ENCODE measurements at regions not wholly inside any gene's neighbourhood (a gene's known extent, or its start where the extent isn't known, plus 50 kb on each side); places are given as distances from the start of the nearest gene placed in this dataset.

- Histone ChIP-seq H4K20me1 (replicated peaks in 1 of 2; ENCODE audit: control insufficient read depth in 1 of 2, insufficient read depth in 2 of 2, low read length in 2 of 2) (no peaks in the 10 kb centered on the region), H3K18ac (ENCODE audit: extremely low read depth, low read length) (no peak overlapping the region), H2BK12ac (ENCODE audit: low read depth, low read length) (no peak overlapping the region), H4K5ac (ENCODE audit: insufficient read length, low read depth, low read length) (no peak overlapping the region), H2AK5ac (ENCODE audit: low read depth, low read length) (no peak overlapping the region), H3K4me2 (ENCODE audit: insufficient read depth in 1 of 2, low read depth in 2 of 2, low read length in 2 of 2) (no peak overlapping the region), H3K27me3 (replicated peaks in 1 of 4; ENCODE audit: control insufficient read depth in 3 of 4, extremely low read depth in 1 of 4, insufficient read depth in 3 of 4, low read length in 3 of 4) (no peaks in the 10 kb centered on the region), H3K27ac (ENCODE audit: low read depth, low read length) (no peak overlapping the region), H3K9me3 (ENCODE audit: insufficient read depth in 2 of 2, low read depth in 1 of 2, low read length in 1 of 2) (0 out of 4 replicates have a peak, but pooled peaks cover 0 to 2% of the 10 kb centered on the region in 2 experiments), H3K23ac (ENCODE audit: insufficient read length) (no peak overlapping the region), H3K4ac (replicated peaks; ENCODE audit: insufficient read length, low read depth, low read length) (no peak overlapping the region), H3K23me2 (ENCODE audit: low read depth, low read length) (no peaks in the 10 kb centered on the region), H2BK20ac (ENCODE audit: low read length) (no peak overlapping the region), H3K4me1 (replicated peaks in 1 of 4; ENCODE audit: control insufficient read depth in 3 of 4, insufficient read depth in 4 of 4, low read length in 3 of 4) (no peaks in the 10 kb centered on the region), H3K4me3 (ENCODE audit: extremely low read depth in 1 of 4, insufficient read depth in 2 of 4, low read depth in 3 of 4, low read length in 4 of 4) (no peak overlapping the region), H2BK120ac (replicated peaks; ENCODE audit: low read depth, low read length) (no peak overlapping the region), H3K79me1 (ENCODE audit: low read depth, low read length) (no peaks in the 10 kb centered on the region), H3K9ac (replicated peaks in 1 of 4; ENCODE audit: extremely low read depth in 1 of 4, low read depth in 3 of 4, low read length in 3 of 4) (no peak overlapping the region), H2BK15ac (ENCODE audit: low read length) (no peak overlapping the region), H4K91ac (replicated peaks; ENCODE audit: insufficient read length, low read length) (no peak overlapping the region), H2BK5ac (ENCODE audit: low read depth, low read length) (no peak overlapping the region), H3K56ac (replicated peaks; ENCODE audit: insufficient read length, low read depth, low read length) (no peak overlapping the region), H4K8ac (ENCODE audit: extremely low read depth, insufficient read depth, low read length) (no peak overlapping the region), H3K14ac (ENCODE audit: insufficient read length) (no peak overlapping the region), H3K36me3 (ENCODE audit: control insufficient read depth in 2 of 4, insufficient read depth in 4 of 4, low read length in 3 of 4) (no peaks in the 10 kb centered on the region), H2AFZ (ENCODE audit: low read length) (no peak overlapping the region), H3K79me2 (ENCODE audit: control insufficient read depth in 1 of 2, insufficient read depth in 2 of 2, low read length in 2 of 2) (no peaks in the 10 kb centered on the region)
- DNase-seq (ENCODE audit: low read depth in 1 of 2, low spot score in 2 of 2), result no peak
- CTCF ChIA-PET (ENCODE audit: partially characterized antibody), result interaction anchor here (0.6 to 8.1 kb wide), 49 partner anchors 8 to 657 kb away, joined by 3 to 115 read pairs (median 4); partner anchors contain the start of gene CYP26B1
- FAIRE-seq, result no peak
- TF ChIP-seq CBX5 (IDR thresholded peaks at IDR 0.05; ENCODE audit: low read depth, low read length) (no peak), SIN3A (conservative IDR thresholded peaks at IDR 0.05 in 1 of 2, IDR thresholded peaks at IDR 0.05 in 1 of 2; ENCODE audit: low read depth in 1 of 2, low read length in 2 of 2) (no peak), MAFK (IDR thresholded peaks at IDR 0.05; ENCODE audit: low read depth, low read length) (no peak), EZH2 (IDR thresholded peaks at IDR 0.05; ENCODE audit: low read depth, low read length, severe bottlenecking) (no peak), RBBP5 (IDR thresholded peaks at IDR 0.05; ENCODE audit: borderline replicate concordance, low read depth, low read length) (no peak), CTCF (IDR thresholded peaks at IDR 0.05; ENCODE audit: control extremely low read depth in 1 of 3, insufficient read depth in 1 of 3, low read depth in 1 of 3, low read length in 3 of 3) (no peak), YY1 (IDR thresholded peaks at IDR 0.05; ENCODE audit: low read depth, low read length) (no peak)
- POLR2A ChIA-PET (ENCODE audit: partially characterized antibody), result no interaction called here
Observed at GRCh38 chr2:71923143-71923525, 224.5 kb downstream of the CYP26B1 start.
